IgD-negative memory B cell (primary cell): ENCODE measurements at regions not wholly inside any gene's neighbourhood (a gene's known extent, or its start where the extent isn't known, plus 50 kb on each side); places are given as distances from the start of the nearest gene placed in this dataset.

Source experiments
- H3K27ac Mint-ChIP-seq, 3 donors: one replicate each; pipeline ENCODE4 v1.8.0; 2020 to 2022; ENCODE audit warnings: mild to moderate bottlenecking in 3 of 3, mixed read lengths in 3 of 3, moderate library complexity in 1 of 3
- H3K27me3 Mint-ChIP-seq: one replicate; pipeline ENCODE4 v1.8.0; 2021; ENCODE audit warnings: mixed read lengths
- H3K36me3 Mint-ChIP-seq: one replicate; pipeline ENCODE4 v1.8.0; 2020; ENCODE audit warnings: mild to moderate bottlenecking, mixed read lengths
- H3K4me1 Mint-ChIP-seq, 3 donors: one replicate each; pipeline ENCODE4 v1.8.0; 2020 to 2022; ENCODE audit warnings: mixed read lengths in 3 of 3, mild to moderate bottlenecking in 1 of 3
- H3K4me3 Mint-ChIP-seq, 4 donors: one replicate each; pipeline ENCODE4 v1.8.0; 2020 to 2022; ENCODE audit warnings: mild to moderate bottlenecking in 4 of 4, mixed read lengths in 4 of 4, moderate library complexity in 3 of 4
- H3K9me3 Mint-ChIP-seq, 3 donors: one replicate each; pipeline ENCODE4 v1.8.0; 2020 to 2021; ENCODE audit warnings: mixed read lengths in 3 of 3, mild to moderate bottlenecking in 1 of 3

- H3K4me1 Mint-ChIP-seq: no peaks in the 10 kb centered on the region
- no peaks in the 10 kb centered on the region for H3K27me3 Mint-ChIP-seq
- H3K27ac Mint-ChIP-seq: no peak overlapping the region
- H3K36me3 Mint-ChIP-seq: no peaks in the 10 kb centered on the region
- no peak overlapping the region for H3K4me3 Mint-ChIP-seq
- peaks cover 0 to 12% (median 4%) of the 10 kb centered on the region in 3 donors for H3K9me3 Mint-ChIP-seq
Measured at GRCh38 chr3:174767853-174768382, 91.2 kb upstream of the NAALADL2 start.

DNA sequence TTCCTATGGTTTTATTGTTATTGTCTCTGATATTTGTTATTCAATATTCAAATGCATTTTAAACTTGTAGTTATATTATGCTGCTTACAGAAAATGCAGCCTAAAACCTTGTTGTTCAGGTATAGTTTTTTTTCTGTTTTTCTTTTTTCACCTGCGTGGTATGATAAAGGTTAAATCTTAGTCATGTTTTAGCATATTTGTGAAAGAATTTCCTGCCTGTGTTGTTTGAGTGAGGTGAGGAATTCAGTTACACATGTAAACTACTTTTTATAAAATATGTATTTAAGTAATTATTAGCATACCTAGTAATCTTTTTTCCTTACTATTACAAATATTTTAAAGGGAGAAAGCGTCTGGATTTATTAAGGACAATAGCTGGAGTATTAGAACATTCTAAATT, 90.0 kb upstream of the NAALADL2 start:
- H3K27ac Mint-ChIP-seq: no peak overlapping the region
- no peaks in the 10 kb centered on the region for H3K36me3 Mint-ChIP-seq
- no peak overlapping the region for H3K4me3 Mint-ChIP-seq
- no peaks in the 10 kb centered on the region for H3K4me1 Mint-ChIP-seq
- peaks cover 0 to 11% (median 4%) of the 10 kb centered on the region in 3 donors for H3K9me3 Mint-ChIP-seq
- no peaks in the 10 kb centered on the region for H3K27me3 Mint-ChIP-seq

DNA sequence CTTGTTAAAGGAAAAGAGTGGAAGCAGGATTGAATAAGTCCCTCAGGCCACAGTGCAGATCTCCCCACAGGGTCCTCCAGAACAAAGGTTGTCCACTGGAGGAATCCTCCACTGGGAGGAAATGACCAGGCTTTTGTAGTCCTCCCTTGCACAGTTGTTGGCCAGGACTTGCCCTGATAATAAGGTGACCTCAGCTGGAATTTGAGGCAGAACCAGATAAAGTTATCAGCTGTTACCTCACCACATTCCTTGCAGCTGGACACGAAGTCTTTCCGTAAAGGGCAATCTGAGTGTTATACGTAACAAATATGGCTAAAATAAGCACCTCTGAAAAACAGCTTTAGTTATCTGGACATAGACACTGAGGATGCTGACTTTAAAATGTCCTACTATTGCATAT, 83.5 kb upstream of the NAALADL2 start:
- Mint-ChIP-seq H3K27me3 (no peaks in the 10 kb centered on the region), H3K27ac (no peak overlapping the region), H3K4me3 (no peak overlapping the region), H3K9me3 (peaks cover 0 to 10% (median 4%) of the 10 kb centered on the region in 3 donors), H3K4me1 (no peaks in the 10 kb centered on the region), H3K36me3 (no peaks in the 10 kb centered on the region)

GRCh38 chr3:174776123-174776522, 83.0 kb upstream of the NAALADL2 start:
- Mint-ChIP-seq H3K9me3 (peaks cover 0 to 12% (median 4%) of the 10 kb centered on the region in 3 donors), H3K4me3 (no peak overlapping the region), H3K4me1 (no peaks in the 10 kb centered on the region), H3K27me3 (no peaks in the 10 kb centered on the region), H3K27ac (no peak overlapping the region), H3K36me3 (no peaks in the 10 kb centered on the region)

DNA sequence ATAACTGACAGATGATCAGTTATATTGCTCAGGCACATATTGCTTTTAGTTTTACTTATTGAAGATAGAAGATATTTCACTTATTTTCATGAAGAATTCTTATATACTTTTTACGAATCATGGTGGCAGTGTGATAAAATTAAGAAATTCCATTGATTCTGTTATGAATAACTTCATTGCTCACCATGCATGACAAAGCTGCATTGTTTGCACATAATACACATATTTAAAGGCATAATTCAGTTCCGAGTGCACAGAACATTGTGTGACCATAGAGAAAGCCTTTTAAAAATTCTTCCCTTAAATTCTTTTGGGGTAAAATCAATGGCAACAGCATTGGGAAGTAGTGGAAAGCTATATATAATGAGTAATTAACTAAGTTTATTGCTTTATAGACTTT, 82.5 kb upstream of the NAALADL2 start:
- Mint-ChIP-seq H3K4me3 (no peak overlapping the region), H3K9me3 (peaks cover 1 to 10% (median 2%) of the 10 kb centered on the region in 3 donors), H3K36me3 (no peaks in the 10 kb centered on the region), H3K4me1 (no peaks in the 10 kb centered on the region), H3K27ac (no peak overlapping the region), H3K27me3 (no peaks in the 10 kb centered on the region)

GRCh38 chr3:174777813-174778212, 81.3 kb upstream of the NAALADL2 start:
- Mint-ChIP-seq H3K4me1 (no peaks in the 10 kb centered on the region), H3K36me3 (no peaks in the 10 kb centered on the region), H3K9me3 (peaks cover 0 to 8% (median 2%) of the 10 kb centered on the region in 3 donors)

GRCh38 chr3:174783502-174783901, 75.6 kb upstream of the NAALADL2 start:
- H3K9me3 Mint-ChIP-seq: peaks cover 0 to 5% (median 4%) of the 10 kb centered on the region in 3 donors
- no peaks in the 10 kb centered on the region for H3K4me1 Mint-ChIP-seq
- no peak overlapping the region for H3K27ac Mint-ChIP-seq
- no peaks in the 10 kb centered on the region for H3K36me3 Mint-ChIP-seq
- H3K27me3 Mint-ChIP-seq: no peaks in the 10 kb centered on the region
- H3K4me3 Mint-ChIP-seq: no peak overlapping the region

More at GRCh38 chr3:174777813-174778212, 81.3 kb upstream of the NAALADL2 start:
- Mint-ChIP-seq H3K27ac (no peak overlapping the region), H3K4me3 (no peak overlapping the region), H3K27me3 (no peaks in the 10 kb centered on the region)

DNA sequence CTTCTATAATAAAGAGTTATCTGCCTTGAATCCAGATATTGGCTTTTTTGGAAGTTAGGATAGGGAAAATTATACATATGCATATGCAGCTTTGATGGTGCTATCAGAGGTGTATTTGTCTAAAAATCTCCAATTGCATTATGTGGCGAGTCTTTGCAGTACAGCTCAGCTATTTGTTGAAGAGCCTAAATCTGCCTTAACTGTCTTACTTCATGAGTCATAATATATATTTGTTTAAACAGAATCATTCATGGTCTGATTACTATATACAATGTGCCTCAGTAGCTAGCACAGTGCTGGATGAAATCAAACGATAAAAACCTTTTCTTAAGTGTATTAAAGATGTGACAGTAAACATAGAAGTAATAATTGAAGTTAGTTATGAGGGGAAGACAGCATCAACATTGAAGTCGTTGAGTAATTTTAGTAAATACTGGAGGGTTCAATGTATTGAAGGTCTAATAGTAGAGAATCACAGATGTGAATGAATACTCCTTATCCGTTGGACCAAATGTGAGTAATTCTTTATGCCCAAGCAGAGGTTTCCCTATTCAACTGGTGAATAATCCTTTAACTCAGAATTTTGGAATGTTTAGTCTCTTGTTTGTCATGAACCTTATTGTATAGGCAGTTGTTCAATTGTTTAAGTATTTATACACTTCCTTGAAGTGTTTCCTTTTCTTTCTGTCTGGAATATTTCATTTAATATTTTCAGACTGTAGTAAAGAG, 74.8 kb upstream of the NAALADL2 start:
- H3K4me3 Mint-ChIP-seq: no peak overlapping the region
- H3K27ac Mint-ChIP-seq: no peak overlapping the region
- H3K9me3 Mint-ChIP-seq: peaks cover 0 to 11% (median 6%) of the 10 kb centered on the region in 3 donors
- H3K27me3 Mint-ChIP-seq: no peaks in the 10 kb centered on the region
- no peaks in the 10 kb centered on the region for H3K4me1 Mint-ChIP-seq
- no peaks in the 10 kb centered on the region for H3K36me3 Mint-ChIP-seq

GRCh38 chr3:174786825-174787224, 72.3 kb upstream of the NAALADL2 start:
- no peaks in the 10 kb centered on the region for H3K36me3 Mint-ChIP-seq
- no peaks in the 10 kb centered on the region for H3K4me1 Mint-ChIP-seq
- H3K4me3 Mint-ChIP-seq: no peak overlapping the region
- peaks cover 0 to 9% (median 2%) of the 10 kb centered on the region in 3 donors for H3K9me3 Mint-ChIP-seq
- H3K27ac Mint-ChIP-seq: no peak overlapping the region
- no peaks in the 10 kb centered on the region for H3K27me3 Mint-ChIP-seq

DNA sequence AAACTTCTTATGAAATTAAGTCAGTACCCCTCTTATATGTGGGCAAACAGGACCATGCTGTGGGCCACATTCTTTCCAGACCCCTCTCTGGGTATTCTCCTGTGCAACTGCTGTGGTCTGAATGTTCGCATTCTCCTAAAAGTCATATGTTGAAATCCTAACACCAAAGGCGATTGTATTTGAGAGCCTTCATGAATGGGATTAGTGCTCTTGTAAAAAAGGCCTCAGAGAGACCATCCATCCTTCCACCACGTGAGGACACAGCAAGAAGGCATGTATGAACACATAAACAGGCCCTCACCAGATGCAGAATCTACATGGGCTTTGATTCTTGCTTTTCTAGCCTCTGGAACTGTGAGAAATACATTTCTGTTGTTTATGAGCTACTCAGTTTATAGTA, 68.0 kb upstream of the NAALADL2 start:
- no peaks in the 10 kb centered on the region for H3K4me1 Mint-ChIP-seq
- no peak overlapping the region for H3K4me3 Mint-ChIP-seq
- peaks cover 0 to 7% (median 3%) of the 10 kb centered on the region in 3 donors for H3K9me3 Mint-ChIP-seq
- no peaks in the 10 kb centered on the region for H3K27me3 Mint-ChIP-seq
- no peaks in the 10 kb centered on the region for H3K36me3 Mint-ChIP-seq
- H3K27ac Mint-ChIP-seq: no peak overlapping the region

- Mint-ChIP-seq H3K36me3 (no peaks in the 10 kb centered on the region), H3K27ac (no peak overlapping the region), H3K9me3 (peaks cover 3 to 7% (median 3%) of the 10 kb centered on the region in 3 donors), H3K27me3 (no peaks in the 10 kb centered on the region), H3K4me3 (no peak overlapping the region), H3K4me1 (no peaks in the 10 kb centered on the region)
Measured at GRCh38 chr3:174792864-174793263, 66.3 kb upstream of the NAALADL2 start.
